MM.1S (cell line): ENCODE measurements at regions not wholly inside any gene's neighbourhood (a gene's known extent, or its start where the extent isn't known, plus 50 kb on each side); places are given as distances from the start of the nearest gene placed in this dataset.

Experiments
- DNase-seq: peaks from one replicate; pipeline ENCODE4 v3.0.0-alpha.2; 2015
- H2AFZ ChIP-seq: fragments of 300-600 bp; sonication (generic); 2 replicates; pipeline ENCODE4 v1.6.0; 2016; ENCODE audit warnings: antibody characterized with exemption, low read length
- H3F3A ChIP-seq: fragments of 300-600 bp; sonication (generic); 2 replicates; pipeline ENCODE4 v1.6.1; 2016; ENCODE audit warnings: mild to moderate bottlenecking, antibody characterized with exemption, low read length, moderate library complexity, mixed read lengths; ENCODE audit not compliant: insufficient read depth
- H3K27ac ChIP-seq: fragments of 300-600 bp; sonication (generic); 2 replicates; pipeline ENCODE4 v1.5.1; 2016; ENCODE audit warnings: mild to moderate bottlenecking, low read length
- H3K27me3 ChIP-seq: fragments of 300-600 bp; sonication (generic); replicated peaks from 2 replicates; pipeline ENCODE4 v1.6.0; 2016; ENCODE audit warnings: low read length; ENCODE audit not compliant: insufficient read depth
- H3K36me3 ChIP-seq: fragments of 300-600 bp; sonication (generic); replicated peaks from 2 replicates; pipeline ENCODE4 v1.6.1; 2016; ENCODE audit warnings: mild to moderate bottlenecking, low read length, mixed read lengths; ENCODE audit not compliant: insufficient read depth
- H3K4me1 ChIP-seq: fragments of 300-600 bp; sonication (generic); 2 replicates; pipeline ENCODE4 v1.6.1; 2016; ENCODE audit warnings: low read length, mixed read lengths
- H3K4me2 ChIP-seq: fragments of 300-600 bp; sonication (generic); 2 replicates; pipeline ENCODE4 v1.6.0; 2016; ENCODE audit warnings: low read depth, low read length
- H3K4me3 ChIP-seq: fragments of 300-600 bp; sonication (generic); 2 replicates; pipeline ENCODE4 v1.5.1; 2016; ENCODE audit warnings: low read length, mixed read lengths
- H3K79me2 ChIP-seq: fragments of 300-600 bp; sonication (generic); 2 replicates; pipeline ENCODE4 v1.6.1; 2016; ENCODE audit warnings: mixed run types, low read length, mixed read lengths
- H3K9ac ChIP-seq: fragments of 300-600 bp; sonication (generic); 2 replicates; pipeline ENCODE4 v1.6.1; 2016; ENCODE audit warnings: low read length, mixed read lengths
- H3K9me2 ChIP-seq: fragments of 300-600 bp; sonication (generic); replicated peaks from 2 replicates; pipeline ENCODE4 v1.6.1; 2016; ENCODE audit warnings: mild to moderate bottlenecking, low read length, mixed read lengths; ENCODE audit not compliant: insufficient read depth
- H3K9me3 ChIP-seq: fragments of 300-600 bp; sonication (generic); replicated peaks from 2 replicates; pipeline ENCODE4 v1.6.1; 2016; ENCODE audit warnings: mild to moderate bottlenecking, low read length, mixed read lengths; ENCODE audit not compliant: insufficient read depth
- H4K20me1 ChIP-seq: fragments of 300-600 bp; sonication (generic); 2 replicates; pipeline ENCODE4 v1.6.1; 2016; ENCODE audit warnings: mild to moderate bottlenecking, low read length, moderate library complexity, mixed read lengths; ENCODE audit not compliant: insufficient read depth
- CTCF ChIP-seq: fragments of 300-600 bp; sonication (generic); IDR thresholded peaks from 2 replicates; pipeline ENCODE4 v1.5.1; 2016; ENCODE audit warnings: antibody characterized with exemption, low read length, mixed read lengths
- EZH2 ChIP-seq: fragments of 300-600 bp; sonication (generic); optimal IDR thresholded peaks from 2 replicates; pipeline ENCODE3; 2017; ENCODE audit warnings: low read depth, mild to moderate bottlenecking, antibody characterized with exemption, low read length, mixed read lengths
- EZH2phosphoT487 ChIP-seq: fragments of 300-600 bp; sonication (generic); IDR thresholded peaks from 2 replicates; pipeline ENCODE4 v1.6.1; 2018; ENCODE audit warnings: antibody characterized with exemption, low read length

- DNase-seq, result no peak
- no peak for TF ChIP-seq CTCF
- TF ChIP-seq EZH2, result no peak
- no peak for TF ChIP-seq EZH2phosphoT487
- Histone ChIP-seq H3K79me2 (no peaks in the 10 kb centered on the region), H3K9ac (no peak overlapping the region), H4K20me1 (no peaks in the 10 kb centered on the region), H3K4me3 (no peak overlapping the region), H2AFZ (no peak overlapping the region), H3K4me2 (no peak overlapping the region), H3K4me1 (no peaks in the 10 kb centered on the region), H3K9me2 (no peaks in the 10 kb centered on the region), H3K27ac (no peak overlapping the region), H3F3A (no peaks in the 10 kb centered on the region), H3K36me3 (no peaks in the 10 kb centered on the region), H3K27me3 (no peaks in the 10 kb centered on the region), H3K9me3 (no peaks in the 10 kb centered on the region)
These were observed 1396.3 kb upstream of the CELF4 start for GRCh38 chr18:38961880-38962279.

- no peaks in the 10 kb centered on the region for H3K9me3 ChIP-seq
- no peaks in the 10 kb centered on the region for H3K79me2 ChIP-seq
- no peak overlapping the region for H3K4me2 ChIP-seq
- H3K9ac ChIP-seq, result no peak overlapping the region
- no peaks in the 10 kb centered on the region for H3K4me1 ChIP-seq
- no peak overlapping the region for H3K4me3 ChIP-seq
- no peak overlapping the region for H2AFZ ChIP-seq
- DNase-seq, result no peak
- no peaks in the 10 kb centered on the region for H4K20me1 ChIP-seq
- H3K27me3 ChIP-seq, result no peaks in the 10 kb centered on the region
- no peaks in the 10 kb centered on the region for H3F3A ChIP-seq
- no peaks in the 10 kb centered on the region for H3K36me3 ChIP-seq
- H3K9me2 ChIP-seq, result no peaks in the 10 kb centered on the region
- TF ChIP-seq CTCF (no peak), EZH2phosphoT487 (no peak), EZH2 (no peak)
- H3K27ac ChIP-seq, result no peak overlapping the region
These were observed 1392.1 kb upstream of the CELF4 start for GRCh38 chr18:38957736-38958135.

- Histone ChIP-seq H3F3A (no peaks in the 10 kb centered on the region), H3K9ac (no peak overlapping the region), H3K4me1 (no peaks in the 10 kb centered on the region), H3K36me3 (no peaks in the 10 kb centered on the region), H3K4me3 (no peak overlapping the region), H4K20me1 (no peaks in the 10 kb centered on the region), H3K9me3 (no peaks in the 10 kb centered on the region), H3K27ac (no peak overlapping the region), H3K27me3 (no peaks in the 10 kb centered on the region), H2AFZ (no peak overlapping the region), H3K79me2 (no peaks in the 10 kb centered on the region), H3K9me2 (no peaks in the 10 kb centered on the region), H3K4me2 (no peak overlapping the region)
- TF ChIP-seq CTCF, result no peak
- TF ChIP-seq EZH2, result no peak
- TF ChIP-seq EZH2phosphoT487, result no peak
- DNase-seq, result no peak
These were observed 1390.5 kb upstream of the CELF4 start for GRCh38 chr18:38956068-38956467.
